NCI-H1694 treated with DMSO at 0.1 percent for 48 hours (cell line): ENCODE measurements at regions not wholly inside any gene's neighbourhood (a gene's known extent, or its start where the extent isn't known, plus 50 kb on each side); places are given as distances from the start of the nearest gene placed in this dataset.

Source experiments
- DNase-seq: peaks from one replicate; lab custom pipeline; 2025; lab: John Stamatoyannopoulos, UW

DNA sequence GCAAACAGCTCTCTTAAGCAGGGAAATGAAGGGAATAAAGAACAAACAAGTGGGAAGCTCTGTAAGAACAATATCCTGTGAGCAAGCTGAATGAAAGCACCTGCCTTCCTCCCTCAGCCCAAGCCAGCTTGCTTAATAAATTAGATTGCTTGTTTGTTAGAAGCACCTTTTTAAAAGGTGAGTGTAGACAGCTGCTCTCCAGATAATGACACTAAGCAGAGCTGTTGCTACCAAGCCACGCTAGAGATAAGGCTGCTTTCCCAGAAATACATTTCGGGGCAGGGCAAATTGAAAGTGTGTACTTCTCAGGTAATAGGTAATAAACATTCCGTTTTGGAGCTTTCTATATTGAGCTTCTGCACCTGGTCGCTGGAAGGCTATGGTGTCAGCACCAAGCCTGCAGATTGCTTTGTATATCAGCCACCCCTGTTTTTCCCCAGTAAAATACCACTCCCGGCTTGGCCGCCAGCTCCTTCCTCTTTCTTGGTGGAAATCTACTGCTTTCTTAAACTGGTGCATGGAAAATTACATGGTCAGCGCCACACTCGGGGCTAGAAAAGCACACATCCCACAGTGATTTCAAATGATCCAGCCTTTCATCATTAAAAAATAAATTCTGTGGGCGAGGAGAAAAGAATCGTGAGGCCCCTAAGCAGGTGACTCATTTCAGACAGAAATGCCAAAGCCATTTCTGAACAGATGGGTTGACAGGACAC is 151.3 kb downstream of the ETS2 start:
- no peak for DNase-seq

DNA sequence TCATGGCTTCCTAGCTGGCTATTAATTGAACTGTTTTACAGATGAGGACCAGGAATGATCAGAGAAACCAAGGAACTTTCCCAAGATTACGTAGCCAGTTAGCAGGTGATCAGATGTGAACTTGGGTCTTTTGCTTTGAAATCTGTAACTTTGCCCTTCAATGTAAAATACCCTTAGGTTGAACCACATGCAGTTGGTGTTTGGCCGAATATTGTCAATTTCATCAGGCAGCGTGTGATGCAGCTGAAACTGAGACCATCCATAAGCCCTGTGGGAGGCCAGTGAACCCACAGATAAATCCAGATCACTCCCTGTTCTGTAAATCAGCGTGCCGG is 150.8 kb downstream of the ETS2 start:
- no peak for DNase-seq

DNA sequence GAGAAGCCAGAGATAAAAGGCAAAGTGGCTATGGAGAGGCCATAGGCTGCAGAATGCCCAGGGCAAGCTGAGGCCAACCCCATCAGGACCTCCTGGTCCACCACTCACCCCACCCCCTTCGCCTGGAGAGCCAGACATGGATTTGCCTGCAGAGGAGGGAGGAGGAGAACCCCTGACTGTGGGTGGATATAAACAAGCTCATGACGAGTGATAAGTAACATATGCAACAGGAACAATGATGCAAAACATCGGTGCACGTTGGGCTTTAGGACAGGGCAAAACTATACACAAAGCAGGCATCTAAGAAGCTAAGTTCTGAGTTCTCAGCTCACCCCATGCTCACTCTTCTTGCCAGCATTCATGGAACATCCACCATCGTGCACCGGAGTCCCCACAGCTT is 150.3 kb downstream of the ETS2 start:
- no peak for DNase-seq

DNA sequence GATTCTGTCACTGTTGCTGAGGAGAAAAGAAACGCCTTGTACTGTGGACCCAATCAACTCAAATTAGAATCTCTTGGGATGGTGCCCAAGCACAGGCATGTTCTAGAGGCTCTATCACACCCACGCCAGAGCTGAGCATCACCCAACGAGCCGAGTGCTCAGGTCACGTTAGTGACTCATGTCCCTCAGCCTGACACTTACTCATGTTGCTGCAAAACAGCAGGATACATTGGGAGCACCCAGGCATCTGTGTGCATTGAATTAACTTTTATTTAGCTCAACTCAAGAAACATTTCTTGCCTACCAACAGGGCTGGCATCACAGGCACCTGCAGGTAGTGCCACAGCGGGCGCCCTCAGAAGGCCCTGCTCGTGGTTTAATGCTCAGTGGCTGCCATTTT is 149.8 kb downstream of the ETS2 start:
- no peak for DNase-seq

DNA sequence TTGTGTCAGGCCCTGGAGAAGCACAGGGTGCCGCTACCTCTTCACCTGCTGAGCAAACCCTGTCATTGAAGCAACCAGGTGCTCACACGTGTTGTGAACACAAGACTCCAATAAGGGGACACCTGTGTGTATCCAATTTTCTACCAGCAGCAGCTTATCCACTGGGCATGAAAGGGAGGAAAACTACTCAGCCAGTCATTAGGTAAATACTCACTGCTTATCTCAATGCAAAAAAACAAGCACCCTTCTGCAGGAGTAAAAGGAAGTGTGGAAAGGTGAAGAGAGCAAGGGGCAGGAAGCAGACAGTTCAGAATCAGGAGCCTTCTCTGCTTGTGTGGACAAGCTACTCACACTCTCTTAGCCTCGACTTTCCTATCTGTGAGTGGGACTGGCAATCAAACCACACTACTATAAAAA is 148.9 kb downstream of the ETS2 start:
- no peak for DNase-seq

DNA sequence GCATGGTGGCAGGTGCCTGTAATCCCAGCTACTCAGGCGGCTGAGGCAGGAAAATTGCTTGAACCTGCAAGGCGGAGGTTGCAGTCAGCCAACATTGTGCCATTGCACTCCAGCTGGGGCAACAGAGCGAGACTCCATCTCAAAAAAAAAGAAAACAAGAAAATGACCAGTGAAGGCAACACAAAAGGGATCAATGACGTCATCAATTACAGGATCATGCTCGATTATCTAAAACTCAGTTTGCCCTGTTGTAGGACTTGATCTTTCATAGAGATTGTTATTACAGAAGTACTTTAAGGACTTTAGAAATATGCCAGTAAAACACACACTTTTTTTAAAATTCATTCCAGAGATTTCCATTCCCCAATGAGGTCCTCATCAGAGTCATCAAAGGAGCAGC is 147.8 kb downstream of the ETS2 start:
- no peak for DNase-seq

DNA sequence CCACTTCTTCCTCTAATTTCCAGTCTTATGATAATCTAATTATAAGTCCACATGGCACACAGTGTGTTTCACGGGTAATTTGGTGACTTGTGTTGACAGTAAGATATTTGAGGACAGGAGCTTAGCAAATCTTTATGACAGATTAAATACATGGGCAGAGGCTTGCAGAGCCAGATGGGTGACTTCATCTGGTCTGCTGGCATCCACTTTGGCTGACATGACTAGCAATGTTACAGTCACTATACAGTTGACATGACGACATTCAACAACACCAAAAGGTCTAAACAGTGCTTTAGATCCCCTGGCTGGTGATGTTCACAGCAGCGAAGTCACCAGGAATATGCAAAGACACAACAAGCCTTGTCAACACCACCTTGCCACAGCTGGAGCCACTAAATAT is 147.2 kb downstream of the ETS2 start:
- DNase-seq, result no peak

DNA sequence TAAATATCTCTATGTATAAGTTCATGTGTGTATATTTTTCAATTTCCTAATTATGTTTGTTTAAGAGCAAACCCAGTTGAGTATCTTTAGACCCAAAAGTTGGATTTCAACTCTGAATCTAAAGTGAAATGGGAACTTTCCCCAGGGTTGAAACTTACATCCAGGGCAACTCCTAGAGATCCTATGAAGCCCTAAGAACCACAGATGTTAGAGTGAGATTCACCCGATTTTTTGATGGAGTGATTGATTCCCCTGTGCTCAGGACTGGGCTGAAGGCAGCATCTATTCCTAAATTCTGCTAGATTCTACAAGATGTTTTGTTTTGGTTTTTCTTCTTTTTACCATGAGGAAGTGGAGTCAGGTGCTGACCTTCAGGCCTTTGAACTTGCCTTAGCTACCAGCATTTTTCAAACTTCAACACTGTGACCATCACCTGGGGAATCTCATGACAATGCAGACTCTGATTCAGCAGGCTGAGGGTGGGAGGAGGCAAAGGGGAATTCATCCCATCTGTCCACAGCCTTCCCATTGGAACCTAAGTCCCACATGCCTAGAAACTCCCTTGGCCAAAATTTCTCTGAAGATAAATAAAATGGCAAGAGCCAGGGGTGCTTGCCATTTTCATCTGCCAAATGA is 145.5 kb downstream of the ETS2 start:
- no peak for DNase-seq

DNA sequence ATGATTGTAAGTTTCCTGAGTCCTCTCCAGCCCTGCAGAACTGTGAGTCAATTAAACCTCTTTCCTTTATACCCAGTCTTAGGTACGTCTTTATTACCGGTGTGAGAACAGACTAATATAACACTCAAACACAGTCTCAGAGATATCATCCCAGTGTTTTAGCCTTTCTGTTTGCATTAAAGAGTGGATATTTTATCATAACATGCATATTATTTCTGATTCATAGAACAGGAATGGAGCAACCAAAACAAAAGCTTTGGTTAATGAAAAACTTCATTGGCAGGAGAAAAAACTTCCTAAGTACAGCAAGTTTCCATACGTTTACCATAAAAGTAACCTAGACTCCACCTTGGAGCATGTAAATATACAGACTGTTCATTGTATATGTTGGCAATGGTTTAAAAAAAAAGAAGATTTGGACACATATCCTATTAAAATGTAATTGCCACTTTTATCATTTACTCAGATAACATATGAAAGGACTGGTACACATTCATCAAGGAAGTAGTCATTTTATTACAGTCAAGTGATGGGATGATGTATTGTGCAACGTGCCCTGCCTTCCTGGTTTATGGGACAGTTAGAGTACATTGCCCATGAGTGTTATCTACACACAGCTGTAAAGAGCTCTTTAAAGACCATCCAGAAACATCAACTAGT is 144.8 kb downstream of the ETS2 start:
- no peak for DNase-seq

DNA sequence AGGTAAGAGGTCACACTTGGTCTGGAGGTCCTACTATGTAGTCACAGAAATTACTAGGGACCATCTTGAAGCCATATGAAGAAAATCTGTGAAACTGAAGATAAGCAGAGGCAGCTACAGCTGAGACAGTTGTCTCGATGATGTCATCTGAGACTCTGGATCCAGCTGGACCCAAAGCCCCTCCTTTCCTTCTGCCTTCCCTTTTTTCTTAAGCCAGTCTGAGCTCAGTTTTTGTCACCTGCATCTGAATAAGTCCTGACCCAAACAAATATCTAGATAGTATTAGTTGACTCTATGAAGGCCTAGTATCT is 143.3 kb downstream of the ETS2 start:
- no peak for DNase-seq

DNA sequence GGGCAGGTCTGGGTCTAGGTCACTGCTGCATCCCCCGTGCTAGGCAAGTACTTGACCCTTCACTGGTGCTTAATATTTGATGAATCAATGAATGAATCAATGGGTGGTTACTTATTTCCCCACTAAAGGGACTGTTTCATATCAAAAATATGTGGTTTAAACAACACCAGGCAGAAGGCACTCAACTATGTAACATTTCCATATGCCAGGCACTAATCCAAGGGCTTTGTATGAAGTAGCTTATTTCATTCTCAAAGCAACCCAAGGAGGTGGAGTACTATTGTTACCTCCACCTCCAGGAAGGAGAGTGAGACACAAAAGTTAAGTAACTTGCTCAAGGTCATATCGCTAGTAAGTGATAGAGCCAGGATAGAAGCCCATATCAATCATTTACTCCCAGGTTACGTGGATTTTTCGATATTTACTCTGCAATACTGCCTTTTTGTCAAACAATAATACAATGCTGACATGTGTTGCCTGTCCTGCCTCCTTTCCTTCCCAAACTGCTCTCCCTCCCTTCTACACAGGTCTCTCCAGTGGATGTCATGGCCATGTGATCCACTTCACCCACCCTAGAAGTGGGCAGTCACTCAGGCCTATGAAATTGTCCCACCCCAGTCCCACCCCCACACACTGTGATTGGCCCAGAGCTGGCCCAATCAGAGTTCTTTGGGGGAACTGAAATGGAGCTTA is 142.8 kb downstream of the ETS2 start:
- no peak for DNase-seq

DNA sequence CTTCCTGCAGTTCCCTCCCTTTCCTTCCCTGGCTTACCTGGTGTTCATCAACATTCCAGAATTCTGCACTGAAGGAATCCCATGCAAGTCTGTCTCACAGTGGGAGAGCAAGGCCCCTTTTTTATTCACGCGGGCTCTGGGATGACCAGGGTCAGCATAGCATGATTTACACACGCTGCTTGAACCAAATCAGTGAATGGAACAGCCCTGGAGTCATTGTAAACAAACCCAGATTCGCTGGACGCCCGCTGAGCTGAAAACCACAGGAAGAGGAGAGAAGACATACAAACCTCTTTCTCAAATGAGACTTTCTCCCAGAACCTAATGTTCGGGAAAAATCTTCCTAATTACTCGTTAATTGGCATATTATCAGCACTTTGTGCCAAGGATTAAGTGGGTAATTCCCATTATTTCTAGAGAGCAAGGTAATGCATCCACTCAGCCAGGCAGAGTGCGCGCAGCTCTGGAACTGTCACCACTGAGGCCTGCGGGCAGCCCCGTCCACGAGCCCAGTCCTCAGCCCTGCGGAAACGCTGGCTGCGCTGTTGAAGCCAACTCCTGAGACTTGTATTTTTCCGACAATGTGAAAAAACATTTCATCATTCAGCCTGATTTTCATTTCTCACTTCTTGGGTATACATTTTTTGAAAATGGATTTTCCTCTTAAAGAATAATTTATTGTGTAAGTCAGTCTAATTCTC is 140.0 kb downstream of the ETS2 start:
- no peak for DNase-seq

DNA sequence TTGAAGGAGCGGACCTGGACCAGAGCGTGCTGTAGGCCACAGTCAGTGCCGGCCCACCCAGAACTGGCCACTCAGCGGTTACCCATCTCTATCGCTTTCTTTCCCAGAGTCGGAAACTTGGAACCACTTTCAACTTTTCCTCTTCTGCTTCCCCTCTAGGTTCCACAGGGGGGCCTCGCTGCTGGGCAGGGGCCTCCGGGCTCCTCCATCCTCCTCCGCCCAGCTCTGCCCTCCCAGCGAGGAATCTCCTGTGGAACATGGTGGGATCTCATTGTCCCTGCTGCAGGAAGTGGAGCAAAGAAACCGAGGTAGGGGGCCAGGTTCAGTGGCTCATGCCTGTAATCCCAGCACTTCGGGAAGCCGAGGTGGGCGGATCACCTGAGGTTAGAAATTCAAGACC is 139.2 kb downstream of the ETS2 start:
- DNase-seq, result no peak

DNA sequence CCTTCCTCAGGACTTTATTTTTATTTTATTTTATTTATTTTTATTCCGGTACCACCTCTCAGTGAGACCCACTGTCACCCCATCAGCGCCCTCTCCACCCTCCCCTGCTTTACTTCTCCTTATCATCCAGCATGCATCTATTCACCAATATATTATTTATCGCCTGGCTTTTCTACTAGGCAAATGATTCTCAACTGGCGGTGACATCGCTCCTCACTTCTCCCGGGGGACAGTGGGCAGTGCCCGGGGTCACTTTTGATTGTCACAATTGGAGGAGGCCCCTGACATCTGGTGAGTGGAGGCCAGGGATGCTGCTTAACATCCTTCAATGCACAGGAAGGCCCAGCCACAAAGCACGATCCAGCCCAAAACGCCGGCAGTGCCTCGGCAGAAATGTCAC is 138.7 kb downstream of the ETS2 start:
- no peak for DNase-seq

DNA sequence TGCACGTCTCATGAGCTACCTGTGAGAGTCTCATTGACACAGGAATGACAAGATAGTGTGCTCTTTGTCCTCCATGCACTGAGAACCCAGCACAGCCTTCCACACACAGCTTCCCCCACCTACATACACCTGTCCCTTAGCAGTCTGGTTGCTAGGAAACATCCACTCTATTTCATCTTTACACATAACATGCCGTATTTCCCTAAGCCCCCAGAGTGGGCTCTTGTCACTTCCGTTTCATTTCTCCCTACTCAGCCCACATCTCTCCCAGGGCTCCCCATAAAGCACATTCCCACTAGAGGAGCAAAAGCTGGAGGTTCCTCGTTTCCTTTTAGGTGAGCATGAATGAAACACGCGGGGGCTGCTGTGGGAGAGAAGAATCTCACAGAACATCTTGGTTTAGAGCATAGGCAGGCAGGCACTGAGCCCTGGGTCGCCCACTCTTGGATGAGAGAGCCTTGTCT is 137.1 kb downstream of the ETS2 start:
- DNase-seq, result no peak

DNA sequence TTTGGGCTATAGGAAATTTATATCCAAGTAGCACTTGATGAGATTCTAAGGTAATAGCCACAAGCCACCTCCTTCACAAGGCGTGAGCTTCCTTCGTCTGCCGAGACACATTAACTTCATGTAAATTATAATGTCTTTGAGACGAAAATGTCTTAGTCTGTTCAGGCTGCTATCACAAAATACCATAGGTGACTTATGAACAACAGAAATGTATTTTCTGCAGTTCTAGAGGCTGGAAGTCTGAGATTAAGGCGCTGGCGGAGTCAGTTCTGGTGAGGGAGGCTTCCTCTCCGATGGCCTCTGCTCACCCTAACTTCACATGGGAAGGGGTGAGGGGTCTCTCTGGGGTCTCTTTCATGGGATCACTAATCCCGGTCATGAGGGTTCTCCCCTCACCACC is 133.0 kb downstream of the ETS2 start:
- DNase-seq, result no peak

DNA sequence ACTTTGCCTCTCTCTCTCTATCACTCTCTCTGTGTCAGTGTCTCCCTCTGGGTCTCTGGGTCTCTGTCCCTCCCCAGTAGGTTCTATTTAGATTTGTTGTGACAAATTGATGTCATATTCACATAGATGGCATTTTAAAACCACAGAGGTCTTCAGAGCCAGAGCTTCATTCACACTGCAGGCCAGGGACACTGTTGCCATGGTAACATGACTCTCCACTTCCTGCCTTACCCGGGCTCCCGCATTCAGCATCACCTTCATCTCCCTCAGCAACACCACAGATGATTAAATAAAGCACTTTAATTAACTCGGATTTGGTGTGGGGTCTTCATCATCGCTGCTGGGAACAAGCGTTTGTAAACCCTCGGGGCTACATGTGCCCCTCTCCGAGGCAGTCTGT is 132.6 kb downstream of the ETS2 start:
- DNase-seq, result no peak

DNA sequence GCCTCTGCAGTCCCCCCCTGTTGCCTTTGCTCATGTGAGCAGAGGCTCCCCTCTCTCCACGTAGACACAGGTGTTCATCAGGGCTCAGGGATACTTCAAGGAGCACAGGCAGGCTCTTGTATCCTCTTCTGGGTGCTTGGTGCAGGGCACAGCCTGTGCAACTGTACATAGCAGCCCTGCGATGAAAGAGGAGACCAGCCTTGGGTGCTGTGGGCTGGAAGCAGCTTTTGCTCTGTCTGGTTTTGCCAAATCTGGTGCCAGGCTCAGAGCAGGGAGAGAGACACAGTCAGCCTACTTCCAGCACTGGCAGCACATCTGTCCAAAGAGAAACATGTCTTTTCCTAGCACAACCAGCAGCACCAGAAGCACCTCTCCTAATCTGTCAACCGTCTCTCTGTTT is 132.1 kb downstream of the ETS2 start:
- DNase-seq, result no peak

DNA sequence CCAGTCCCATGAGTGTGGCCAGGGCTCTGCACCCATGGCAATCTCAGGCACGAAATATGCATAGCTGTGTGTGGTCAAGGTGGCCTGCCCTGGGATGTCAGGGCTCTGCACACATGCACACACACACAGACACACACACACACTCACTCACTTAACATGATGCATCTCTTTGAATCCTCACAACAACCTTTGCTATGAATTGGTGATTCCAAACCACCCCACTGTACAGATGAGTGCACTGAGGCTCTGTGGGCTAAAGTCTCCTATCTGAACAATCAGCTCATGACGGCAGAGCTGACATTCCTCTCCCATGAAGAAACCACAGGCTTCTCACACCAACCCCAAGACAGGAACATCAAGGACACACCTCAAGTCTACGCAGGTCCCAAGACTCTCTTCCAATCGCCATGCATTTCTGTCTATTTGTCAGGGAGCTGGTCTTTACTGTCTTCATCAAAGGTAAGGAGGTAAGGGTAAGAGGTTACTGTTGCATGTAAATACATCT is 131.6 kb downstream of the ETS2 start:
- no peak for DNase-seq

DNA sequence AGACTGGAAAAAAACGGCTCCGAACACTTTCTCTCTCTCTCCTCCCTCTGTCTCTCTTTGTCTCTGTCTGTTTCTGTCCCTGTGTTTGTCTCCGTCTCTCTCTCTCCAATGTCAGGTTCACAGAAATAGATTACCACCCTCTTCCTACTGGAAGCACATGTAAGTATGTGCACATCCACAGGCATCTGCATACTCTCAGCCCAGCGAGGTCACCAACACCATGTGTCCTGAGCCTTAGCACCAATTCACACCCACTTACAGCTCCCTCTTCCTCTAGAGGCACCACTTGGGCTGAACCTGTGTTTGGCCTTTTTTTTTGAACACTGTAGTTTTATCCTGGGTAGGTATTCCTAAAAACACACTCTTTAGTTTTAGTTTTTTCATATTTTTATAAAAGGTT is 130.5 kb downstream of the ETS2 start:
- no peak for DNase-seq

DNA sequence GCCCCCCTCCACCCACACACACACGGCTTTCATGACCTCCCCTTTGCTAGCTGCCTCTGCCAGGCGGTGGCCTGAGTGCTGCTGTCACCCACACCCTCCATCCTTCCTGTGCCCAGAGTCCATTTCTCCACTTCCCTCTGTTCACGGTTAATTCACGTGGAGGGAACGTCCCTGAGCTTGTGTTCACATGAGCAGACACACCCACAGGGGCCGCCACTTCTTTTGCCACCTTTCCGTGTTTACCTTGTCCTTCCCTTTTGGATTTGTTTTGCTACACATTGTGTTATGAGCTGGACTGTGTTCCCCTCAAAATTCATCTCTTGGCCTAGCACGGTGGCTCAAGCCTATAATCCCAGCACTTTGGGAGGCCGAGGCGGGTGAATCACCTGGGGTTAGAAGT is 128.0 kb downstream of the ETS2 start:
- DNase-seq, result no peak

DNA sequence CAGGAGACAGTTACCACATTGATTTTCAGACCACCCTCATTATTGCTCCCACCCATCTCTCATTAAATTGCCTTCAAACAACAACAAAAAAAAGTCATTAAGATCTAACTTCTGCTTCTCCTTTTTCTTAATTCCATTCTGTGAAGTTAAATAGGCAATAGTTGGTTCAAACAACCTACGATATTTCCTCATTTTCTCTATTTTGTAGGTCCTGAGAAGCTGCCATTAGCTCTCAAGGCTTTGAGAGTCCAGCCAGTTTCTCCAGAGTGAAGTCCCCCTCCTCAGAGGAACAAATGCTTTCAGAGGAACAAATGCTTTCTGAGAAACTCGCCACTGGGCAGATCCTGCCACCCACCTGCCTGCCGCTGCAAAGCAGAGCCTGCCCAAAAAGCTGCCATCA is 125.6 kb downstream of the ETS2 start:
- DNase-seq, result no peak
